ENCODE measurements at regions not wholly inside any gene's neighbourhood (a gene's known extent, or its start where the extent isn't known, plus 50 kb on each side); places are given as distances from the start of the nearest gene placed in this dataset.
"Not testable (repeated sequence)": the region's sequence is repeated elsewhere in the genome, so short reads cannot be mapped to it uniquely, and the experiment has no call there.

- H3K9me3 ChIP-seq (ENCODE audit: control insufficient read depth, insufficient read depth, low read length); H4K8ac ChIP-seq (ENCODE audit: low read depth in 2 of 2, low read length in 2 of 2); intact Hi-C loops (cut with micrococcal nuclease); BruUV-seq (replicated peaks); DNase-seq; H4K20me1 ChIP-seq (ENCODE audit: insufficient read depth, low read length); dilution Hi-C loops (cut with HindIII; ENCODE audit: low sequenced_read_pairs, unreplicated experiment); ATAC-seq (ENCODE audit: low read depth); H4K91ac ChIP-seq (ENCODE audit: insufficient read depth, low read depth, low read length); POLR2A ChIA-PET (ENCODE audit: unreplicated experiment); H3K9ac ChIP-seq (ENCODE audit: low read depth, low read length); CTCF ChIA-PET; H3K27ac ChIP-seq (ENCODE audit: insufficient read depth, low read length); H3K4me3 ChIP-seq (ENCODE audit: insufficient read depth, low read depth, low read length); H2BK120ac ChIP-seq (ENCODE audit: low read depth, low read length); H3K23ac ChIP-seq (ENCODE audit: low read depth, low read length); H2AK5ac ChIP-seq (ENCODE audit: low read depth, low read length); H3K36me3 ChIP-seq (ENCODE audit: control insufficient read depth, insufficient read depth, low read length); H2BK20ac ChIP-seq (ENCODE audit: low read depth, low read length); H3K14ac ChIP-seq (replicated peaks; ENCODE audit: low read depth, low read length); H4K5ac ChIP-seq (ENCODE audit: low read depth, low read length); H2AFZ ChIP-seq (replicated peaks; ENCODE audit: low read length, poor library complexity); H3K4me2 ChIP-seq (ENCODE audit: low read depth, low read length); H3K27me3 ChIP-seq (ENCODE audit: control insufficient read depth, insufficient read depth, low read length); H3K4ac ChIP-seq (ENCODE audit: low read depth, low read length); H3K79me1 ChIP-seq (ENCODE audit: low read depth in 1 of 2, low read length in 2 of 2); H2BK15ac ChIP-seq (ENCODE audit: low read depth, low read length); H2BK5ac ChIP-seq (ENCODE audit: low read depth, low read length, poor library complexity, severe bottlenecking); in situ Hi-C loops (cut with MboI; ENCODE audit: low sequenced_read_pairs); H2AK9ac ChIP-seq (replicated peaks; ENCODE audit: low read depth, low read length, poor library complexity); H3K18ac ChIP-seq (ENCODE audit: low read depth, low read length); H3K56ac ChIP-seq (ENCODE audit: extremely low read depth, insufficient read depth, low read length): not testable (repeated sequence)
- peaks cover 23% of the 10 kb centered on the region for H3K4me1 ChIP-seq (ENCODE audit: control insufficient read depth, insufficient read depth, low read length)
- no CpG with 5 or more reads among the region's 3 CpGs for WGBS, 2 experiments (ENCODE audit: extremely low coverage in 2 of 2, insufficient read length in 1 of 2)
- H3K9me1 ChIP-seq (ENCODE audit: insufficient read depth, low read length): peaks cover 14% of the 10 kb centered on the region
Observed at GRCh38 chr3:134096214-134096613, 66.5 kb upstream of the SLCO2A1 start.

All from IMR-90 (cell line).